ENCODE measurements at regions not wholly inside any gene's neighbourhood (a gene's known extent, or its start where the extent isn't known, plus 50 kb on each side); places are given as distances from the start of the nearest gene placed in this dataset.

- no peak overlapping the region for H4K91ac ChIP-seq (ENCODE audit: insufficient read length, low read depth, low read length)
- Mint-ChIP-seq H3K9me3 (no peaks in the 10 kb centered on the region), H3K27me3 (ENCODE audit: low read depth) (no peaks in the 10 kb centered on the region), H3K36me3 (ENCODE audit: insufficient read depth in 1 of 3, low read depth in 3 of 3) (no peaks in the 10 kb centered on the region), H3K27ac (no peak overlapping the region), H3K4me3 (no peak overlapping the region), H3K4me1 (no peaks in the 10 kb centered on the region)
- H3K56ac ChIP-seq (ENCODE audit: insufficient read length, low read depth, low read length): no peak overlapping the region
- H3K23me2 ChIP-seq (ENCODE audit: insufficient read length, low read depth, low read length, poor library complexity, severe bottlenecking): no peaks in the 10 kb centered on the region
- H2AFZ ChIP-seq (ENCODE audit: low read length): no peak overlapping the region
- no peak overlapping the region for H2BK5ac ChIP-seq (ENCODE audit: insufficient read length, low read length)
- H2AK5ac ChIP-seq (ENCODE audit: insufficient read length, low read length): no peak overlapping the region
- H3T11ph ChIP-seq (ENCODE audit: low read length): no peak overlapping the region
- H3K4me1 ChIP-seq (ENCODE audit: insufficient read depth, low read length): no peaks in the 10 kb centered on the region
- H4K5ac ChIP-seq (ENCODE audit: insufficient read length, low read depth, low read length): no peak overlapping the region
- H2BK20ac ChIP-seq (ENCODE audit: low read depth, low read length, poor library complexity, severe bottlenecking): no peak overlapping the region
- H4K8ac ChIP-seq (replicated peaks; ENCODE audit: insufficient read length, low read depth, low read length): no peak overlapping the region
- no peak overlapping the region for H3K4ac ChIP-seq (ENCODE audit: low read depth, low read length)
- DNase-seq: no peak
- no peaks in the 10 kb centered on the region for H3K27me3 ChIP-seq (ENCODE audit: insufficient read depth, low read length)
- H4K20me1 ChIP-seq (ENCODE audit: control insufficient read depth, insufficient read depth, insufficient read length): no peaks in the 10 kb centered on the region
- no peak overlapping the region for H2BK120ac ChIP-seq (ENCODE audit: low read depth, low read length, poor library complexity, severe bottlenecking)
- TF ChIP-seq CTCF (conservative IDR thresholded peaks at IDR 0.05): no peak
- H3K9me3 ChIP-seq (ENCODE audit: control insufficient read depth, low read depth, low read length): no peaks in the 10 kb centered on the region
- no CpG with 5 or more reads among the region's 3 CpGs for WGBS (ENCODE audit: extremely low coverage, insufficient read length, low lambda C conversion rate)
- H2BK15ac ChIP-seq (ENCODE audit: low read depth, low read length): no peak overlapping the region
- H3K9ac ChIP-seq (ENCODE audit: extremely low read depth, insufficient read length, low read length): no peak overlapping the region
- no peak overlapping the region for H3K14ac ChIP-seq (ENCODE audit: insufficient read depth, low read length)
- H3K79me1 ChIP-seq (ENCODE audit: insufficient read depth, low read depth, low read length, poor library complexity, severe bottlenecking): no peaks in the 10 kb centered on the region
- no peak overlapping the region for H3K27ac ChIP-seq (ENCODE audit: insufficient read length, low read depth, low read length)
- H2BK12ac ChIP-seq (ENCODE audit: insufficient read length, low read depth, low read length): no peak overlapping the region
- H3K23ac ChIP-seq (ENCODE audit: insufficient read length, low read depth, low read length): no peak overlapping the region
- H3K18ac ChIP-seq (ENCODE audit: insufficient read length, low read depth, low read length): no peak overlapping the region
- no peaks in the 10 kb centered on the region for H3K79me2 ChIP-seq (ENCODE audit: insufficient read depth, low read length)
- H3K4me2 ChIP-seq (ENCODE audit: insufficient read depth, insufficient read length, low read length): no peak overlapping the region
Observed at GRCh38 chr6:118401325-118401975, 146.6 kb upstream of the PLN start.
